ENCODE measurements at regions not wholly inside any gene's neighbourhood (a gene's known extent, or its start where the extent isn't known, plus 50 kb on each side); places are given as distances from the start of the nearest gene placed in this dataset.

DNA sequence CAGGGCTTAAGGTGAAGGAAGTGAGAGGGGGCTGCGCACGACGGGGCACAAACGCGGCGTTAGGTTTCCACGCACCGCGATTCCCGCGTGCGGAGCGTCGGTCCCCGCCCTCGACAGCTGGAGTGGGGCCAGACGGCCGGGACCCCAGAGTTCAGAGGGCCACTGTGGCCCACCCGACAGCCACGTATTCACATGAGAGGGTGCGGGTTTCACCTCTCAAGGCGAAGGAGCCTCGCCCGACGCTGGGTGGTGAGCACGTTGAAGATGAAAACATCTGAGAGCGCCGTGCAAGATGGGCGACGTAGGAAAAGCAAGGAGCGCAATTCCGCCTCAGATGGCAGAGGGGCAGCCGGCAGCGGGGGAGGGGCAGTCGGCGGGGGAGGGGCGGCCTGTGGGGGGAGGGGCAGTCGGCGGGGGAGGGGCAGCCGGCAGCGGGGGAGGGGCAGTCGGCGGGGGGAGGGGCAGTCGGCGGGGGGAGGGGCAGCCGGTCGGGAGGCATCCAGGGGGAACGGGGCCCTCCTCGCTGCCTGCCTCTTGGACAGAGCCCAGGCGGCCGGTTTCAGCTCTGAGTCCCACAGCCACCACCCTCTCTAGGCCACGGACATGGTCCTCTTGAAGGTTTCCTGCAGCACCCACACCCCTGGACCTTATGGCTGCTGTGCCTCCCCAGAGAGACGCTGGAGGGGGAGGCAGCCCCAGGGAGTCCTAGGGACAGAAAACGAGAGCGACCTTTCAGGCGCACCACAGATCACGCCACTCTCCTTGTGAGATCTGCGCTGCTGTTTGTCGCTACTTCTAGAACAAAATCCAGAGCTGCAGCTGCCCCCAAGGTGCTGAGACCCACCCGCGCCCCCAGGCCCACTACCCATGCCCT, 113.7 kb downstream of the DLL1 start:
- no peak for DNase-seq

DNA sequence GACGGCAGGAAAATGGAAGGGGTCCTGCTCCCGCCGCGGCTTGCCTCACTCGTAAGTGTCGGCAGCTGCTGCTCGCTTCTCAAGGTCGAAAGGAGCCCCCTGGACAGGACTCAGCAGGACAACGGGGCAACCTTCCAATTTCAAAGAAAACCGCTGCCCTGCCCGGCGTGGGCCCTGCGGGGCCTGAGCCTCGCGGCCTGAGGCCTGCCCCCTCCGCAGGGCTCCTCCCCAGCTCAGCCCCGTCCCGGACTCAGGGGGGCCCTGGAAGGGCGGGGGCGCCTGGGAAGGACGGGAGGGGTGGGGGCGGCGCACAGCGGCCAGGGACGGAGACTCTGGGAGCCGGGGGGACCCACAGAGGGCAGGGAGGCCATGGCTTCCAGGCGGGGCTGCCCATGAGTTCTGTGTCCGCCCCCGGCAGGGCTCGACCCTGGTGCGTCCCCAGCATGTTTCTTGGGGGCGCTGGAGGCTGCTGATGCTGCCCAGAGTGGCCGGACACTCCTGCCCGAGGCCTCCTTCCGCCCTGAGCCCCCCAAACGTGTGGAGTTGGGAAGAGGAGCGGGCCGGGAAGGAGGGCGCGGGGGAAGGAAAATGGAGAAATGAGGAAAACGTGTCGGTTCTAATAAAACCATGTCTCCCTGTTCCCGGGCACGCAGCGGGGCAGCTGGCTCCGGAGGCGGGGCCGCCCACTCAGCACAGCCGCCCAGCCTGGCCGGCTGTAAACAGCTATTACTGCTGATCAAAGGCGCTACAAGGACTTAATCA, 114.6 kb downstream of the DLL1 start:
- no peak for DNase-seq

DNA sequence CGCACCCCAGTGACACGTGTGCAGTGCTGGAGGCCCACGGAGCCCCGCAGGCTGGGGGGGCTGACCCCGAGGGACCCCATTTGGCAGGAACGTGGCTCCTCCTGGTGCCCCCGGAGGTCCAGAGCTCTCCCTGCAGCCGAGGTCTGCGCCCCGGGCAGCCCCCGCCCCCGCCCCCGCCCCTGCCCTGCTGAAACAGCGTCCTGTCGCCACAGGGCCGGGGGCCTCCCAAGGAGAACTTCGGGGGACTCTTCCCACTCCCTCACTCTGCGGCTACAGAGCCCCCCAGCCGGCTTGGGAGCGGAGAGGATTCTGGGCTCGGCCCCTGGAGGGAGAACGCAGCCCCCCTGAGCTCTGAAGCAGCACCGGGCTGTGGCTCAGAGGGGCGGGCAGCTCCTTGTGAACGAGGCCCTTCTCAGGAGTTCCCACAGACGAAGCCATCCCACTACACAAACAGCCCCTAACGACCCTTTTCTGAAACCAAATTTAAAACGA, 115.2 kb downstream of the DLL1 start:
- no peak for DNase-seq

DNA sequence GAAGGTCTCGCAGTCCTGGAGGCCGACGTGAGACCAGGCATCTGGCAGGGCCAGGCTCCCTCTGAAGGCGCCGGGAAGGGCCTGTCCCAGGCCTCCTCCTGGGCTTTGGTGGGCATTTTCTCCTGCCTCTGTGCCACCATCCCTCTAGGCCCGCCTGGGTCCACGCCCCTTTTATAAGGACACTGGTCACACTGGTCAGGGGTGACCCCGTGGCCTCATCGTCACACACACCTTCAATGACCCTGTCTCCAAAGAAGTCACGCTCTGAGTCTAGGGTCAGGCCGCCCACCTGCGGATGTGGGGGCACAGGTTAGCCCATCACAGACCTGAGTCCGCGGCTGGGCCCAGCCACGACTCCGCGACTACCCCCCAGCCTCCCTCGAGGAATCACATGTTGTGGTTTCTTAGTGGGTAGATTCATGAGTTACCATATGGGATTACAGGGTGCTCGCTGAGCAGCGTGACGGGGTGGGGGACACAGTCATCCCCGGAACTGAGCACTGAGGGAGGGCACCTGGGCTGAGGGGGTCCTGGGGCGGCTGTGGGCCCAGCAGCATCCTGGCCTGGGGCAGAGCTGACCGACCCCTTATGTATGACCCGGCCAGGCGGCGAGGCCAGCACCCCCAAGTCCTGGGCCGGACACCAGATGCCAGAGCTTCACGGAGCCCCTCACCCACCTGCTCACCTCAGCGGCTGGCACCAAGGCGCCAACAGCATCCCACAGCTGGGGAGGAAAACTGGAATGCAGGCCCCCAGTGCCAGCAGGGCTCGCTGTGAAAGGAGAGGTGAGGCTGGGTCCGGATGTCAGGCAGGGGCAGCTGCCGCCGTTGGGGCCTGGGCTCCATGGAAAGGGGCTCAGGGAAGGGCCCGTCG, 115.9 kb downstream of the DLL1 start:
- DNase-seq = no peak

DNA sequence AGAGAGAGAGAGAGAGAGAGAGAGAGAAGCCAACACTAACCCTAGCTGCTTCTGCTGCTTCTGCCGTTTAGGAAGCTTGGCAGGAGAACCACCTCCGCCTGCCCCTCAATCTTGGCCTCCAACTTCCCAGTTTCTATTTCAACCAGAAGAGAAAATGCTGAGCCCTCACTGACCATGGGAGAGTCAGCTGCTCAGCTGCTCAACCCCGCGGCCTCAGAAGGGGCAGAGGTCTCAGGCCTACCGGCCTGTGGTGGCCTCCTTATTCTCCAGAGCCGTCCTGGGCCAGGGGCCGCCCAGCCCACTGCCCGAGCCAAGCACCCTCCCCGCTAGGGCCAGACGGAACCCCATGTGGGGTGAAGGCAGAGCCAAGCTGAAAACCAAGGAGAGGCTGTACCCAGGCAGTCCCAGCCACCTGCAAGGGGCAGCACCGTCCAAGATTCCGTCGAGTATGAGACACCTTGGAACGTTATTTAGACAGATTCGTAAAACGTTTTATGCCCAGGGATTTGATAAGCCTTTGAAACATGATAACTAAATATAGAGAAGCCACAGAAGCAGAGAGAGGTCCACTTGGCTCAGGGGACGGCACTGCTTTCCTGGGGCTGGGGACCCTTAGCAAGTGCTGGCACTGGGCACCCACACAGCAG, 116.6 kb downstream of the DLL1 start:
- DNase-seq = no peak

DNA sequence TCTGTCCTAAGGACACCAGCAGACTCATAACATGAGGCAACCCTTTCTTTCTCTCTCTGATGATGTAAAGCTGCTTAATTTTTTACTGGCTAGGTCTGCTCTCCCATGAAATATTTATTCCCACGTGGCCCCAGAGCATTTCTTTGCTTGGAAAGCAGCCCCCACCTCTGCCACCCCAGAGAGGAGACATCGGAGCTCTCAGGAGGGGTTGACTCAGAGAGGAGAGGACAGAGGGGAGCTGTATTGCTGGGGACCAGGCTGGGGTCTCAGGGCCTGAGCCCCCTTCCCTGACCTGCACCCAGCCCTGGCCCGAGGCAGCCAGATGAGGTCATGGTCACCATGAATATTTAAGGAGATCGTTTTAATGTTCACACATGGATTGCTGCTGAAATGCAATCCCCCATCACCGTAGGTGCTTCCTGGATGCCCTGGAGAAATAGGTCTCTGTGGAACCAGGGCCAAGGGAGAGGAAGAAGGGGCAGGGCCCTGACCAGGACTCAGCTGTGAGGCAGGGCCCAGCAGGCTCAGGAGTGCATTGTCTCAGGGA, 117.5 kb downstream of the DLL1 start:
- DNase-seq = no peak

DNA sequence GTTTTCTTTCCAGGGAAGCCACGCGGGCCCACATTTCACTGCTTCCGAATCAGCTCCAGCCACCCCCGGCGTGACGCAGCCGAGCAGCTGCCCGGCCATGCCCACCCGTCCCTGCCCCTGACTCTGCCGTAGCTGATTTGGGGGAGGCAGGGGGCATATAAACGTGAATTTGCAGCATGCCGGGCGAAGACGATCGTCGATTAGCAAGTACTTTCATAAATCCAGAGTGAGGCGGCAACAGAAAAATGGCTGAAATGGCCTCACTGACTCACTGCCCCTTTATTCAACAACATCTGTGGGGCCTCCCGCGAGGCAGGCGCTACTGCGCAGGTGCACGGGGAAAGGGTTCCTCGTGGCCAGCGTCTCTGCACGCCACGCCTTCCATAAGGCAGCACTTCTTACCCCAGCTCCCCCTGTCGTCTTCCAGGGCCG, 118.0 kb downstream of the DLL1 start:
- DNase-seq = no peak

DNA sequence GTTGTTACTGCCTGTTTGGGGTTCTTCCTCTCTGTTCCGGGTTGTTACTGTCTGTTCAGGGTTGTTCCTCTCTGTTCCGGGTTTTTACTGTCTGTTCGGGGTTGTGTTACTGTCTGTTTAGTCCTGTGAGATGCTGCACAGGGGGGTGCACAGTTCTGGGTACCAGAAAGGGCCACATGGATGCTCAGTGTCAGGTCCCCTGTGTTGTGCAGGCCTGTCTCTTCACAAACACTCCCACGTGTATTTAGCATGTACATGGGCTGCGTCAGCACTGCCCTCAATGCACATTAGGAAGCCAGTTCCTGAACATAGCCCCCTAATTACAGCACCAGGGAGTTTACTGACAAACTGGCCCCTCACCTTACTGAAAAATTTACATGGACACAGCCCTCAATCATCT, 118.5 kb downstream of the DLL1 start:
- DNase-seq = no peak

DNA sequence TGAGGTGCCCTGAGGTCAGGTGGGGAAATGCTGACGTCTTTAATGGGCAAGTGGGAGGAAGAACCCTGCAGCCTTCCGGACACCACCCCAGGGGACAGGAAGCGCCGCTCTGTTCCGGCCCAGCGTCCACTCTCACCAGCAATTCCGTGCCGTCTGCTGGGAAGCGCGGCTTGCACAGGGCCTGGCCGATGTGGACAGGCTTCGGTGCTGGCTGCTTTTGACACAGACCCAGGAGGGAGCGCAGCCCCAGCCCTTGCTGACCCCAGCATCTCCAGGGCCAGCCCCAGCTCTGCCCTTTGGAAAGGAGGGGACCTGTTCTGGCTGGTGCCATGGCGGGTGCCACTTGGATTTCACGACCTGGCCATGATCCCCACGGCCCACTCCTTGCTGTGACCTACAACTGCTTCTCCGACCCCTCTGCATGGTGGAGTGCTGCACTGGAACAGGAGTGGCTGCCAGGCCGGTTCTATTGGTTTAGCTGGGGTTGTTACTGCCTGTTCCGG, 123.2 kb downstream of the DLL1 start:
- no peak for DNase-seq

DNA sequence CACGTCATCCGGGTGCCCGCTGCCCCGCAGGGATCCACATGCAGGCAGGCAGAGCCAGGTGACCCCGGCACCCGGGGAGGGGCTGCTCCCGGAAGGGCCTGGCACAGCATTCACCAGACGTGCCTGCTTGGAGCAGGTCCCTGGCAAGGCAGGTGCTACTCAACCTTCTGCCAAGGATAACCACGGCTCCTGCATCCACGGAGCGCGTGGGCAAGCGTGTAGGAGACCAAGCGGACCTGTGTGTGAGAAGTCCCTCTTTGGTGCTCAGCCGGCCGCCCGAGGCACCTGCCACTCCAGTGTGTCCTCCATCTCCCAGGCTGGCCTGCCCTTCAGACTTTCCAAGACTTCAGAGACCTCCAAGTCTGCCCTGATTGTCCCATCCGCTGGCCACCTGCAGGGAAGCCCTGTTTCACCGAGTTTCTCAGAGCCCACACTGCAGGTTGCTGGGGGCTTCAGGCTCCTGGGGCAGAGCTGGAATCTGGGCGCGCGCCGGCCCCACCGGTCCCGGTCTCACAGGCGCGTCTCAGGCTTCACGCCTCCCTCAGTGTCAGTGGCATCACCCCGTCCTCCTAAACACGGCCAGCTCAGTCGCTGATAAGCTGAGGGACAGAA, 124.3 kb downstream of the DLL1 start:
- DNase-seq = no peak

DNA sequence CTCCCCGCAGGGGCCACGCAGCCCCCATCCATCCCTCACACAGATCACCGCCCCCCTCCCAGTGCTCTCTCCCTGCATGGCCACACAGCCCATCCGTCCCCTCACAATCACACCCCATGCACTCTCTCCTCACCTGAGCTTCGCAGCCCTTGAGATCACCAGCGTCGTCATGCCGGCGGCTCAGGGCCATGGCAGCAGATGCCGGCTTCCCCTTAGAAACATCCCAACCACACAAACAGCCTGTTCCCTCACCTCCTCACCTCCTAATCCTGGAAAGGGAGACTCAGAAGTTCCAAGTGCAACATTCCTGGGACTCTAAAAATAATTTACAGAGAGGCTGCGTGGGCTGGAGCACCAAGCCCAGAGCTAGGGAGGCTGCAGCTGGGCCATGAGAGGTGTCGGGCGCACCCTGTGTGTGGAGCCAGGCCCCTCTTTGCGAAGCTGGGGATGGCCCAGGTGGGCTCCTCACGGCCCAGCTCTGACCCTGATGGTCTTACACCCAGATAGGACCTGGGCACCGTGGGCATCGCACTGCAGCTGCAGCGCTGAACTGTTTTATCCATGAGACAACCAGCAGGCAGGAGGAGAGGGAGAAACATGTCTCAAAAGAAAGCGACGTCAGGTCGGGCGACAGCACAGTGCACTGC, 125.3 kb downstream of the DLL1 start:
- no peak for DNase-seq

DNA sequence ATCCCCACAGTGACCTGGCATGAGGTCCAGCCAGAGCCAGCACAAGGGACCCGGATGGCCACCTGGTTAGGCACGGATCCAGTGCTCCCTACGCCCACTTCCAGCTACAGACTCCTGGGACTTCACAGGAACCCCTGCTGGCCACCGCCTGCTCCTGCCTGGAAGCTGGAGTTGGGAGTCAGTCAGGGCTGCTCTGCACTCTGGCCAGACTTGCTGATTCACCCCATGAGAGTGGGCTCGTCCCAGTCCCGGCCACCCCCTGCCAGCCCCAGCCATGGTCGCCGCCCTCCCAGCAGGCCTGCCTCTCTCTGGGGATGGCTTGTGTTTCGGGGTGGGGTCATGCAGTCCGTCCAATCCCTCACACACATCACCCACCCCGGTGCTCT, 125.8 kb downstream of the DLL1 start:
- DNase-seq = no peak

DNA sequence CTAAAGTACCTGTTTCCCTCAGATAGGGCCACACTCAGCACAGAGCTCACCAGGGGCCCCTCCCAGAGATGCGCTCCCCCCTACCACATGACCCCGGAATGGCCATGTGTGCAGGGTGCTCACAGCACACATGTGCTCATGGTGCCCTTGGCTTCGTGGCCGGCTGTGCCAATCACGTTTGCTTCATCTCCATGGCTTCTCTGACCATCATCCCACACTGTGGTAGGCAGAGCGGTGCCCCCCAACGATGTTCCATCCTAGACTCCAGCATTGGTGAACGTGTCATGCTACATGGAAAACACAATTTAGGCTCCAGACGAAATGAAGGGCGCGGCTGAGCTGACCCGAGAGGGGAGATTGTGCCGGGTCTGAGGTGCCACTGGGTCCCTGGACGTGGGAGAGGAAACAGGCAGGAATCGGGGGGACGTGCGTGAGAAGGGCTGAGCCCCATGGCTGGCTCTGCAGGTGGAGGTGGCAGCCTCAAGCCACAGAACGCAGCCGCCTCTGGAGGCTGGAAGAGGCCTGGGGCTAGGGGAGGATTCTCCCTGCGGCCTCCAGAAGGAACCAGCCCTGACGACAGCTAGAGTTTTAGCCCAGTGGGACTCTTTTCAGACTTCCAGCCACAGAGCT, 126.5 kb downstream of the DLL1 start:
- no peak for DNase-seq

DNA sequence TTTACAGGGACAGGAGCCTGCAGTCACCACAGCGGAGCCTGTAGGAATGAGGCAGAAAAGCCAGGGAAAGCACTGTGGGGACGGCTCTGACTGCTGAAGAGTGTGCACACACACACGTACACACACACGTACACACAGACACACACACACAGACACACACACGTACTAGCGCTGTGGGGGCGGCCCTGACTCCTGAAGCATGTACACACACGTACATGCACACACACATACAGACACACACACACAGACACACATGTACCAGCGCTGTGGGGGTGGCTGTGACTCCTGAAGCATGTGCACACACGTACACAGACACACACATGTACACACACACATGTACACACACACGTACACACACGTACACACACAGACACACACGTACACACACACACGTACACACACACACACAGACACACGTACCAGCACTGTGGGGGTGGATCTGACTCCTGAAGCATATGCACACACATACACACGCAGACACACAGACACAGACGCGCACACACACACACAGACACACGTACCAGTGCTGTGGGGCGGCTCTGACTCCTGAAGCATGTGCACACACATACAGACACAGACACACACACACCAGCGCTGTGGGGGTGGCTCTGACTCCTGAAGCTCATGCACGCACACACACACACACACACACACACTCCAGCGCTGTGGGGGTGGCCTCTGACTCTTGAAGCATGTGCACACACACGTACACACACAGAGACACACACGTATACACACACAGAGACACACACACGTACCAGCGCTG, 127.3 kb downstream of the DLL1 start:
- no peak for DNase-seq

DNA sequence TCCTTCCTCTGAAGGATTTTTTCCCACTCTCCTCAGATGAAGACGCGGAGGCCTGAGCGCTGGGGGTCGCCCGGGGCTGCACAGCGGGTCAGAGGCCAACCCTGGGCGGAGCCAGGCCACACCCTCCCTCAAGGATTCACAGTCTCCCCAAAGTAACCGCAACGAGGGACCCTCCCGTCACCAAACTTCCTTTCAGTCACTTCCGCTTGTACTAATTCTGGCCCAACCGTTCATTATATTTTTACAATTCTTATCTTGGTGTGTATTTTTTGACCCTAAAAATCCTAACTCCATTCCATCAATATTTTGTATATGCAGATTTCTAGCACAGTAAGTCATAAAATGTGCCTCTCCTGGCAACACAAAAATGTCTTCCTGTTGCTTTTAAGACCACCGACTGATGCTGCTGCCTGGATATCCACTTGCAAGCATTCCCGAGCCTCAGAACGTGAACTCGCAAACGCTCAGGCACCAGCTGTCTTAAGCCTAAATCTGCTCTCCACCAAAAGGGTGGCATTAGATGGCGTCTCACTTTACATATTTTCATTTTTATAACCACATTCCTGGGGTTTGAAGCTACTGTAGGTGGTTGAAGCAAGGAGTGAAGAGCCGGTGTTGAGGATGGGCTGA, 128.0 kb downstream of the DLL1 start:
- DNase-seq = no peak

DNA sequence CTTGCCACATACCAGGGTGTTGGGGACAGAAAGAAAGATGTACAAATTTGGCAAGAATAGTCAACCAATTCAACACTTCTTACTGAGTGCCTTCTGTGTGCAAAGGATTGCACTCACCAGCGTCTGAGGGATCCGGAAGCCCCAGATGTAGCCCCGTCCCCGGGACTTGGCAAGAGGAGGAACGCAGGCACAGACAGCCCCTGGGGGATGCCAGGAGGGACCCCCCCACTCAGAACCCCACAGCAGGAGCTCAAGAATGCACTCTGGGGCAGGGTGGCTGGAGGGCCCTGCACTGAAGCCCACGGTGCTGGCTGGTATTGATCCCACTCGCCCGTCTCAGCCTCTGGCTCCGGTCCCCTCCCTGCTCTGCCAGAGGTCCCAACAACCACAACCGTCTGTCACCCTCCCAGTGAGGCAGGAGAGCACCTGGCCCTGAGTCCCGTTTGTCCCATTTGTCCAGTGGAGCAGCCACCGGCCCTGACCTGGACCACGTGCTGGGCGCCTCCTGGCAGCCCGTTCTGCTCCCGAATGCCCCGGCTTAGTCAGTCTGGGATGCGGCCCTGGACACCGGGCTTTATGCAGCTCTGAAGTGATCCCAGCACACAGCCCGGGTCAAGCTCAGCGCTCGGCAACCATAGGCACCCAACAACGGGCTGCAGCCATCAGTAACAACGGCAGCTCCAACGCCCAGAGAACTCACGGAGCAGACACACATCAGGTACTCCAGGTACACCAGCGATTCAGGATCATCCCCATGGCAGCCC, 128.7 kb downstream of the DLL1 start:
- DNase-seq = no peak

DNA sequence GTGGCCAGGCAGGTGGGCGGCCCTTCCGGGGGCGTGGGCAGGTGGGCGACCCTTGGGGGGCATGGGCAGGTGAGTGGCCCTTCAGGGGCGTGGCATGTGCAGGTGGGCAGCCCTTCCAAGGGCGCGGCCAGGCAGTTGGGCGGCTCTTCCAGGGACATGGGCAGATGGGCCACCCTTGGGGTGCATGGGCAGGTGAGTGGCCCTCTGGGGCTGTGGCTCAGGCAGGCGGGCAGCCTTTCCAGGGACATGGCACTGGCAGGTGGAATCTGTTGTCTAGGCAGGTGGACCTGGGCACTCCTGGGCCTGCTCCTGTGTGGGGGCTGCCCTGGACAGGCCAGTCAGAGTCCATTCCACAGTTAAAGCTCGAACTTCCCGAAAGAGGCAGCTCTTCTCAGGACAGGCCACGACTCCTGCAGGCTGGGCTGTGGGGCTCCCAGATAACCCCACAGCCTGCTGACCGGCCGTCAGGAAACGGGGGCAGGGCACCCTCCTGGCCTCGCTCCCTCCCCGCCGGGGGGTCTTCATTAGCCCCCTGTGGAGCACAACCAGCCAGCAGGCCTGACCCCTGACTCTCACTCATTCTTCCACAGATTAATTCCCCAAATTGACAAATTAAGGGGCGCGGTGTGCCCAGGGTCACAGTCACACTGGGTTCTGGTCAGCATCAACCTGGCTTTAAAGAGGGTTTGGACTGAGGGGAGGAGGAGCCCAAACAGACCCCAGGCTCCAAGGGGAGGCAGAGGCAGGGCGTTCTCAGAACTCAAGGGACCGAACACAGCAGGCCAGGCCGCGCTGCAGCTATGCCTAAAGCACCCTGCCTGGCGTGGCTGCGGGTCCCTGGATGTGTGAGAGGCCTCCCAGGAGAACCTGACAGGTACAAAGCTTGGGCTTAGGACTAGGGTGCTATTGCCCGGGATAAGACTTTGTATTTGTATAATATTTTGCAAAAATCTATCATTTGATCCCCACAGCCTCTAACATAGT, 130.0 kb downstream of the DLL1 start:
- DNase-seq = no peak
